H9 (cell line): ENCODE measurements at regions not wholly inside any gene's neighbourhood (a gene's known extent, or its start where the extent isn't known, plus 50 kb on each side); places are given as distances from the start of the nearest gene placed in this dataset.

Source experiments
- DNase-seq: peaks from one replicate; pipeline ENCODE4 v3.0.0-alpha.2; 2017
- H2AFZ ChIP-seq: one replicate; pipeline ENCODE4 v1.6.1; 2013; ENCODE audit warnings: mild to moderate bottlenecking, low read length, control low read depth, moderate library complexity
- H2AK5ac ChIP-seq: 2 replicates; pipeline ENCODE4 v1.6.1; 2013; ENCODE audit warnings: low read length, control low read depth, mixed read lengths; ENCODE audit not compliant: insufficient read length
- H2BK120ac ChIP-seq: one replicate; pipeline ENCODE4 v1.6.1; 2013; ENCODE audit warnings: low read depth, mild to moderate bottlenecking, low read length, control low read depth, inconsistent platforms; ENCODE audit not compliant: poor library complexity, severe bottlenecking
- H2BK12ac ChIP-seq: 2 replicates; pipeline ENCODE4 v1.6.1; 2013; ENCODE audit warnings: low read length, control low read depth, mixed read lengths, low read depth; ENCODE audit not compliant: insufficient read length
- H2BK15ac ChIP-seq: 2 replicates; pipeline ENCODE4 v1.6.1; 2013; ENCODE audit warnings: low read depth, low read length, control low read depth
- H2BK20ac ChIP-seq: one replicate; pipeline ENCODE4 v1.6.1; 2013; ENCODE audit warnings: low read depth, mild to moderate bottlenecking, low read length, control low read depth, inconsistent platforms; ENCODE audit not compliant: poor library complexity, severe bottlenecking
- H2BK5ac ChIP-seq: 2 replicates; pipeline ENCODE4 v1.6.1; 2013; ENCODE audit warnings: low read length, control low read depth, mixed read lengths; ENCODE audit not compliant: insufficient read length
- H3K14ac ChIP-seq: 2 replicates; pipeline ENCODE4 v1.6.1; 2013; ENCODE audit warnings: low read length, control low read depth; ENCODE audit not compliant: insufficient read depth
- H3K18ac ChIP-seq: 2 replicates; pipeline ENCODE4 v1.6.1; 2013; ENCODE audit warnings: low read depth, mild to moderate bottlenecking, mixed read lengths, low read length, control low read depth; ENCODE audit not compliant: insufficient read length
- H3K23ac ChIP-seq: 2 replicates; pipeline ENCODE4 v1.6.1; 2013; ENCODE audit warnings: low read length, control low read depth, mixed read lengths, low read depth; ENCODE audit not compliant: insufficient read length
- H3K23me2 ChIP-seq: 2 replicates; pipeline ENCODE4 v1.6.1; 2013; ENCODE audit warnings: low read depth, mild to moderate bottlenecking, mixed read lengths, low read length, control low read depth; ENCODE audit not compliant: insufficient read length, poor library complexity, severe bottlenecking
- H3K27ac ChIP-seq: 2 replicates; pipeline ENCODE4 v1.5.1; 2013; ENCODE audit warnings: low read length, control low read depth, mixed read lengths, low read depth; ENCODE audit not compliant: insufficient read length
- H3K27me3 ChIP-seq: 2 replicates; pipeline ENCODE4 v1.6.1; 2013; ENCODE audit warnings: low read length, control low read depth, inconsistent platforms; ENCODE audit not compliant: insufficient read depth
- H3K4ac ChIP-seq: 2 replicates; pipeline ENCODE4 v1.6.1; 2013; ENCODE audit warnings: low read depth, mild to moderate bottlenecking, control low read depth, inconsistent platforms, low read length, moderate library complexity
- H3K4me1 ChIP-seq: 2 replicates; pipeline ENCODE4 v1.6.1; 2013; ENCODE audit warnings: low read length, control low read depth, inconsistent platforms; ENCODE audit not compliant: insufficient read depth
- H3K4me2 ChIP-seq: 2 replicates; pipeline ENCODE4 v1.6.1; 2013; ENCODE audit warnings: low read length, control low read depth, mixed read lengths; ENCODE audit not compliant: insufficient read length, insufficient read depth
- H3K56ac ChIP-seq: 2 replicates; pipeline ENCODE4 v1.6.1; 2013; ENCODE audit warnings: low read depth, mild to moderate bottlenecking, mixed read lengths, low read length, control low read depth; ENCODE audit not compliant: insufficient read length
- H3K79me1 ChIP-seq: 2 replicates; pipeline ENCODE4 v1.6.1; 2013; ENCODE audit warnings: low read depth, mild to moderate bottlenecking, moderate library complexity, low read length, control low read depth, inconsistent platforms; ENCODE audit not compliant: insufficient read depth, poor library complexity, severe bottlenecking
- H3K79me2 ChIP-seq: 2 replicates; pipeline ENCODE4 v1.6.1; 2013; ENCODE audit warnings: low read length, control low read depth, inconsistent platforms; ENCODE audit not compliant: insufficient read depth
- H3K9ac ChIP-seq: 2 replicates; pipeline ENCODE4 v1.6.1; 2013; ENCODE audit warnings: low read length, control low read depth, mixed read lengths; ENCODE audit not compliant: insufficient read length; ENCODE audit errors: extremely low read depth
- H3K9me3 ChIP-seq: one replicate; pipeline ENCODE4 v1.6.1; 2013; ENCODE audit warnings: low read depth, low read length, inconsistent platforms; ENCODE audit not compliant: control insufficient read depth
- H3T11ph ChIP-seq: one replicate; pipeline ENCODE4 v1.6.1; 2013; ENCODE audit warnings: mild to moderate bottlenecking, low read length, control low read depth, inconsistent platforms
- H4K20me1 ChIP-seq: one replicate; pipeline ENCODE4 v1.6.1; 2013; ENCODE audit not compliant: control insufficient read depth, insufficient read length, insufficient read depth
- H4K5ac ChIP-seq: 2 replicates; pipeline ENCODE4 v1.6.1; 2013; ENCODE audit warnings: low read depth, mild to moderate bottlenecking, mixed read lengths, low read length, control low read depth; ENCODE audit not compliant: insufficient read length
- H4K8ac ChIP-seq: replicated peaks from 2 replicates; pipeline ENCODE4 v1.6.1; 2013; ENCODE audit warnings: low read length, control low read depth, mixed read lengths, low read depth; ENCODE audit not compliant: insufficient read length
- H4K91ac ChIP-seq: 2 replicates; pipeline ENCODE4 v1.6.1; 2013; ENCODE audit warnings: low read depth, mild to moderate bottlenecking, moderate library complexity, mixed read lengths, low read length, control low read depth; ENCODE audit not compliant: insufficient read length
- H3K27ac Mint-ChIP-seq, 3 experiments: 2 replicates in 2 of 3; 3 replicates in 1 of 3; pipeline ENCODE4 v1.8.0; 2020 to 2021; ENCODE audit warnings: mixed read lengths in 3 of 3, mild to moderate bottlenecking in 1 of 3, moderate library complexity in 1 of 3
- H3K27me3 Mint-ChIP-seq: 2 replicates; pipeline ENCODE4 v1.8.0; 2021; ENCODE audit warnings: low read depth, mild to moderate bottlenecking, moderate library complexity, mixed read lengths
- H3K36me3 Mint-ChIP-seq, 3 experiments: 2 replicates in 2 of 3; 3 replicates in 1 of 3; pipeline ENCODE4 v1.8.0; 2020 to 2021; ENCODE audit warnings: low read depth in 3 of 3, mixed read lengths in 3 of 3; ENCODE audit not compliant: insufficient read depth in 1 of 3
- H3K4me1 Mint-ChIP-seq, 2 experiments: 2 replicates each; pipeline ENCODE4 v1.8.0; 2020; ENCODE audit warnings: mixed read lengths in 2 of 2
- H3K4me3 Mint-ChIP-seq, 2 experiments: 2 replicates in 1 of 2; 3 replicates in 1 of 2; pipeline ENCODE4 v1.8.0; 2020 to 2021; ENCODE audit warnings: mild to moderate bottlenecking in 2 of 2, mixed read lengths in 2 of 2, moderate library complexity in 1 of 2
- H3K9me3 Mint-ChIP-seq, 2 experiments: 2 replicates in 1 of 2; 3 replicates in 1 of 2; pipeline ENCODE4 v1.8.0; 2020; ENCODE audit warnings: mild to moderate bottlenecking in 2 of 2, mixed read lengths in 2 of 2, moderate library complexity in 1 of 2
- CTCF ChIP-seq: fragments of 200-600 bp; sonication (generic); conservative IDR thresholded peaks from 3 replicates; pipeline ENCODE4 v1.8.0; 2021; ENCODE audit warnings: antibody characterized with exemption, mild to moderate bottlenecking
- WGBS: extraction: QIAGEN DNeasy Blood & Tissue Kit; methylation state at CpG from one replicate; pipeline ENCODE4 v1.1.7; 2013; ENCODE audit warnings: missing lambda C conversion rate, low lambda C conversion rate, mixed read lengths; ENCODE audit not compliant: insufficient read length; ENCODE audit errors: extremely low coverage; 5-methylcytosine and 5-hydroxymethylcytosine counted together

GRCh38 chr2:45130736-45131135 is 121.5 kb upstream of the SIX2 start:
- H3K27me3 Mint-ChIP-seq = no peaks in the 10 kb centered on the region; the same call in 1 of the 2 replicates
- Histone ChIP-seq H3K9ac (no peak overlapping the region), H2BK12ac (no peak overlapping the region), H3K9me3 (no peaks in the 10 kb centered on the region), H2BK5ac (no peak overlapping the region), H2BK120ac (no peak overlapping the region), H3K23ac (no peak overlapping the region), H3K79me2 (no peaks in the 10 kb centered on the region), H4K20me1 (no peaks in the 10 kb centered on the region), H3K79me1 (no peaks in the 10 kb centered on the region), H2BK15ac (no peak overlapping the region), H3K4me2 (no peak overlapping the region), H3K4ac (no peak overlapping the region), H4K5ac (no peak overlapping the region), H3K27ac (no peak overlapping the region), H4K8ac (no peak overlapping the region), H2AFZ (no peak overlapping the region), H3T11ph (no peak overlapping the region), H3K14ac (no peak overlapping the region), H3K18ac (no peak overlapping the region), H2BK20ac (no peak overlapping the region), H2AK5ac (no peak overlapping the region), H4K91ac (no peak overlapping the region), H3K56ac (no peak overlapping the region), H3K27me3 (no peaks in the 10 kb centered on the region; the same call in 1 of the 2 replicates), H3K4me1 (no peaks in the 10 kb centered on the region; the same call in 1 of the 2 replicates), H3K23me2 (no peaks in the 10 kb centered on the region)
- H3K4me3 Mint-ChIP-seq = no peak overlapping the region
- no peak for TF ChIP-seq CTCF
- H3K36me3 Mint-ChIP-seq = no peaks in the 10 kb centered on the region
- no CpG with 5 or more reads among the region's 2 CpGs for WGBS
- H3K27ac Mint-ChIP-seq = no peak overlapping the region
- H3K4me1 Mint-ChIP-seq = peaks cover 7 to 10% of the 10 kb centered on the region in 2 experiments
- DNase-seq = no peak
- H3K9me3 Mint-ChIP-seq = no peaks in the 10 kb centered on the region
